HG03442 (cell line): ENCODE measurements at regions not wholly inside any gene's neighbourhood (a gene's known extent, or its start where the extent isn't known, plus 50 kb on each side); places are given as distances from the start of the nearest gene placed in this dataset.
"Not testable (repeated sequence)": the region's sequence is repeated elsewhere in the genome, so short reads cannot be mapped to it uniquely, and the experiment has no call there.

Experiments used
- ATAC-seq: cut with Tn5 transposase; IDR thresholded peaks from one replicate; pipeline ENCODE4 v1.9.1; 2021; ENCODE audit warnings: mild to moderate bottlenecking, moderate library complexity; ENCODE audit not compliant: unreplicated experiment

- no peak for ATAC-seq
Observed at GRCh38 chr18:29465526-29465925, 1288.6 kb upstream of the CDH2 start.

GRCh38 chr18:29459972-29460371 is 1283.0 kb upstream of the CDH2 start:
- ATAC-seq = no peak

- ATAC-seq = no peak
Observed at GRCh38 chr18:29457316-29457889, 1280.5 kb upstream of the CDH2 start.

- ATAC-seq = no peak
Observed at GRCh38 chr18:29449424-29449823, 1272.5 kb upstream of the CDH2 start.

- ATAC-seq = no peak
Observed at GRCh38 chr18:29439398-29439797, 1262.5 kb upstream of the CDH2 start.

- ATAC-seq = no peak
Observed at GRCh38 chr18:29436459-29436858, 1259.5 kb upstream of the CDH2 start.

GRCh38 chr18:29434650-29435049 is 1257.7 kb upstream of the CDH2 start:
- ATAC-seq = no peak

- ATAC-seq = no peak
Observed at GRCh38 chr18:29430416-29430815, 1253.5 kb upstream of the CDH2 start.

GRCh38 chr18:29418136-29418535 is 1241.2 kb upstream of the CDH2 start:
- ATAC-seq = no peak

- ATAC-seq = no peak
Observed at GRCh38 chr18:29406996-29407395, 1230.1 kb upstream of the CDH2 start.

GRCh38 chr18:29397536-29397935 is 1220.6 kb upstream of the CDH2 start:
- ATAC-seq = no peak

GRCh38 chr18:29383311-29384273 is 1206.7 kb upstream of the CDH2 start:
- peak; percentile 61 for ATAC-seq

GRCh38 chr18:29378651-29379136 is 1201.8 kb upstream of the CDH2 start:
- no peak for ATAC-seq

GRCh38 chr18:29377346-29377745 is 1200.4 kb upstream of the CDH2 start:
- no peak for ATAC-seq

- no peak for ATAC-seq
Observed at GRCh38 chr18:29373000-29373399, 1196.1 kb upstream of the CDH2 start.

GRCh38 chr18:29361843-29362242 is 1184.9 kb upstream of the CDH2 start:
- no peak for ATAC-seq

GRCh38 chr18:29360659-29361058 is 1183.7 kb upstream of the CDH2 start:
- ATAC-seq = not testable (repeated sequence)

GRCh38 chr18:29359222-29359621 is 1182.3 kb upstream of the CDH2 start:
- not testable (repeated sequence) for ATAC-seq

- no peak for ATAC-seq
Observed at GRCh38 chr18:29351171-29351570, 1174.2 kb upstream of the CDH2 start.

GRCh38 chr18:29328932-29329331 is 1152.0 kb upstream of the CDH2 start:
- ATAC-seq = no peak

- ATAC-seq = no peak
Observed at GRCh38 chr18:29326214-29326613, 1149.3 kb upstream of the CDH2 start.

- ATAC-seq = no peak
Observed at GRCh38 chr18:29321561-29321960, 1144.6 kb upstream of the CDH2 start.
